ENCODE measurements at regions not wholly inside any gene's neighbourhood (a gene's known extent, or its start where the extent isn't known, plus 50 kb on each side); places are given as distances from the start of the nearest gene placed in this dataset.

GRCh38 chr21:22657781-22658180, 1659.6 kb downstream of the NCAM2 start:
- TF ChIP-seq CTCF (IDR thresholded peaks at IDR 0.05) (no peak), POLR2A (IDR thresholded peaks at IDR 0.05) (no peak)
